WTC11 (cell line): ENCODE measurements at regions not wholly inside any gene's neighbourhood (a gene's known extent, or its start where the extent isn't known, plus 50 kb on each side); places are given as distances from the start of the nearest gene placed in this dataset.

Source experiments
- ATF1 ChIP-seq: sonication (generic); formaldehyde crosslinking; IDR thresholded peaks from 2 replicates; pipeline ENCODE4 v1.8.1; 2023; ENCODE audit warnings: mild to moderate bottlenecking, moderate library complexity, missing genetic modification reagents
- ATF2 ChIP-seq: sonication (generic); formaldehyde crosslinking; IDR thresholded peaks from 2 replicates; pipeline ENCODE4 v1.8.1; 2022; ENCODE audit warnings: low read depth, missing genetic modification reagents, borderline replicate concordance
- CBFB ChIP-seq: sonication (generic); formaldehyde crosslinking; IDR thresholded peaks from 2 replicates; pipeline ENCODE4 v1.8.1; 2022; ENCODE audit warnings: mild to moderate bottlenecking, low read depth, missing genetic modification reagents
- CREB1 ChIP-seq: sonication (generic); formaldehyde crosslinking; IDR thresholded peaks from 2 replicates; pipeline ENCODE4 v1.8.0; 2023; ENCODE audit warnings: mild to moderate bottlenecking, missing genetic modification reagents
- CTCF ChIP-seq: fragments of 200-600 bp; IDR thresholded peaks from 2 replicates; pipeline ENCODE4 v1.8.0; 2022; ENCODE audit warnings: antibody characterized with exemption
- E2F1 ChIP-seq: sonication (generic); formaldehyde crosslinking; IDR thresholded peaks from 2 replicates; pipeline ENCODE4 v1.8.0; 2022; ENCODE audit warnings: mild to moderate bottlenecking, missing genetic modification reagents
- EMX1 ChIP-seq: fragments of 250-450 bp; sonication (Bioruptor Pico); IDR thresholded peaks from 2 replicates; pipeline ENCODE4 v1.8.0; 2021; ENCODE audit warnings: mild to moderate bottlenecking
- ESRRA ChIP-seq: sonication (generic); formaldehyde crosslinking; IDR thresholded peaks from 2 replicates; pipeline ENCODE4 v1.8.1; 2022; ENCODE audit warnings: mild to moderate bottlenecking, missing genetic modification reagents, borderline replicate concordance
- ETV6 ChIP-seq: sonication (generic); formaldehyde crosslinking; IDR thresholded peaks from 2 replicates; pipeline ENCODE4 v1.8.1; 2022; ENCODE audit warnings: mild to moderate bottlenecking, missing genetic modification reagents
- FOXJ3 ChIP-seq: sonication (generic); formaldehyde crosslinking; IDR thresholded peaks from 2 replicates; pipeline ENCODE4 v1.9.0; 2021; ENCODE audit warnings: missing genetic modification reagents, mild to moderate bottlenecking, borderline replicate concordance
- FOXK1 ChIP-seq: sonication (generic); formaldehyde crosslinking; IDR thresholded peaks from 2 replicates; pipeline ENCODE4 v1.8.0; 2022; ENCODE audit warnings: mild to moderate bottlenecking, moderate library complexity, missing genetic modification reagents
- FOXP1 ChIP-seq: sonication (generic); formaldehyde crosslinking; IDR thresholded peaks from 2 replicates; pipeline ENCODE4 v1.8.0; 2022; ENCODE audit warnings: missing genetic modification reagents, mild to moderate bottlenecking, moderate library complexity, borderline replicate concordance
- GRHL2 ChIP-seq: fragments of 250-450 bp; sonication (Bioruptor Pico); IDR thresholded peaks from 2 replicates; pipeline ENCODE4 v1.8.0; 2022; ENCODE audit warnings: mild to moderate bottlenecking, moderate library complexity; ENCODE audit not compliant: insufficient replicate concordance, severe bottlenecking
- HMGA2 ChIP-seq: fragments of 250-450 bp; sonication (Bioruptor Pico); IDR thresholded peaks from 2 replicates; pipeline ENCODE4 v1.4.0; 2021; ENCODE audit warnings: mild to moderate bottlenecking, moderate library complexity
- HMGXB4 ChIP-seq: sonication (generic); formaldehyde crosslinking; IDR thresholded peaks from 2 replicates; pipeline ENCODE4 v1.8.1; 2023; ENCODE audit warnings: mild to moderate bottlenecking, moderate library complexity, missing genetic modification reagents
- IRF1 ChIP-seq: sonication (generic); formaldehyde crosslinking; IDR thresholded peaks from 2 replicates; pipeline ENCODE4 v1.8.0; 2023; ENCODE audit warnings: missing genetic modification reagents
- MAX ChIP-seq: sonication (generic); formaldehyde crosslinking; IDR thresholded peaks from 2 replicates; pipeline ENCODE4 v1.8.0; 2022; ENCODE audit warnings: mild to moderate bottlenecking, missing genetic modification reagents
- NFYB ChIP-seq: sonication (generic); formaldehyde crosslinking; conservative IDR thresholded peaks from 2 replicates; pipeline ENCODE4 v1.8.0; 2022; ENCODE audit warnings: low read depth, missing genetic modification reagents
- NR1H2 ChIP-seq: sonication (generic); formaldehyde crosslinking; IDR thresholded peaks from 2 replicates; pipeline ENCODE4 v1.9.0; 2021; ENCODE audit warnings: mild to moderate bottlenecking, moderate library complexity, missing genetic modification reagents
- NR2C2 ChIP-seq: sonication (generic); formaldehyde crosslinking; IDR thresholded peaks from 2 replicates; pipeline ENCODE4 v1.8.0; 2022; ENCODE audit warnings: mild to moderate bottlenecking, missing genetic modification reagents
- NR3C1 ChIP-seq: sonication (generic); formaldehyde crosslinking; conservative IDR thresholded peaks from 2 replicates; pipeline ENCODE4 v1.8.1; 2023; ENCODE audit warnings: low read depth, mild to moderate bottlenecking, missing genetic modification reagents
- PREB ChIP-seq: sonication (generic); formaldehyde crosslinking; IDR thresholded peaks from 2 replicates; pipeline ENCODE4 v1.8.1; 2022; ENCODE audit warnings: mild to moderate bottlenecking, missing genetic modification reagents, moderate library complexity, borderline replicate concordance
- RELA ChIP-seq: sonication (generic); formaldehyde crosslinking; IDR thresholded peaks from 2 replicates; pipeline ENCODE4 v1.8.1; 2022; ENCODE audit warnings: missing genetic modification reagents, mild to moderate bottlenecking, borderline replicate concordance
- SMAD3 ChIP-seq: sonication (generic); formaldehyde crosslinking; IDR thresholded peaks from 2 replicates; pipeline ENCODE4 v1.8.0; 2022; ENCODE audit warnings: missing genetic modification reagents, mild to moderate bottlenecking, borderline replicate concordance
- USF2 ChIP-seq: sonication (generic); formaldehyde crosslinking; IDR thresholded peaks from 2 replicates; pipeline ENCODE4 v1.8.1; 2023; ENCODE audit warnings: mild to moderate bottlenecking, missing genetic modification reagents, moderate library complexity
- ZBTB21 ChIP-seq: sonication (generic); formaldehyde crosslinking; IDR thresholded peaks from 2 replicates; pipeline ENCODE4 v1.8.1; 2023; ENCODE audit warnings: mild to moderate bottlenecking, missing genetic modification reagents, borderline replicate concordance
- ZNF396 ChIP-seq: fragments of 250-450 bp; sonication (Bioruptor Pico); IDR thresholded peaks from 2 replicates; pipeline ENCODE4 v1.8.0; 2021; ENCODE audit warnings: mild to moderate bottlenecking, moderate library complexity, borderline replicate concordance
- ZNF416 ChIP-seq: fragments of 250-450 bp; sonication (Bioruptor Pico); IDR thresholded peaks from 2 replicates; pipeline ENCODE4 v1.9.0; 2021; ENCODE audit warnings: mild to moderate bottlenecking, inconsistent platforms
- ZNF671 ChIP-seq: fragments of 250-450 bp; sonication (Bioruptor Pico); IDR thresholded peaks from 2 replicates; pipeline ENCODE4 v1.8.0; 2021; ENCODE audit warnings: mild to moderate bottlenecking

GRCh38 chr6:26216886-26217713, 129.9 kb downstream of the HFE start (continued):
- TF ChIP-seq E2F1 (CRISPR knock-in tag) (no peak; the same call in none of the 2 replicates), NFYB (CRISPR knock-in tag) (peak; percentile 7; the same call in 1 of the 2 replicates), CTCF (no peak), HMGXB4 (CRISPR knock-in tag) (peak; percentile 75; the same call in 1 of the 2 replicates), CREB1 (CRISPR knock-in tag) (peak; percentile 29; the same call in 1 of the 2 replicates), ETV6 (peak; percentile 51; the same call in 1 of the 2 replicates), ESRRA (CRISPR knock-in tag) (peak; percentile 76; the same call in 1 of the 2 replicates), NR3C1 (no peak), PREB (CRISPR knock-in tag) (no peak; the same call in 1 of the 2 replicates), ATF2 (no peak), ZNF396 (CRISPR knock-in tag) (no peak), IRF1 (CRISPR knock-in tag) (peak; percentile 80), ATF1 (CRISPR knock-in tag) (no peak), NR2C2 (CRISPR knock-in tag) (no peak), HMGA2 (no peak), SMAD3 (no peak), EMX1 (no peak; the same call in 1 of the 2 replicates), ZBTB21 (CRISPR knock-in tag) (no peak), FOXP1 (CRISPR knock-in tag) (peak; percentile 92; the same call in 1 of the 2 replicates), FOXK1 (0 out of 2 replicates have a peak, but pooled peaks have one; percentile 27), USF2 (CRISPR knock-in tag) (no peak; the same call in 1 of the 2 replicates), NR1H2 (CRISPR knock-in tag) (no peak), ZNF416 (CRISPR knock-in tag) (peak; percentile 85; the same call in 1 of the 2 replicates), ZNF671 (CRISPR knock-in tag) (peak; percentile 80; the same call in 1 of the 2 replicates), FOXJ3 (CRISPR knock-in tag) (no peak), CBFB (no peak), RELA (CRISPR knock-in tag) (peak; percentile 68; the same call in 1 of the 2 replicates), GRHL2 (no peak), MAX (CRISPR knock-in tag) (no peak)
